Smooth muscle cell (in vitro differentiated cells): ENCODE measurements at regions not wholly inside any gene's neighbourhood (a gene's known extent, or its start where the extent isn't known, plus 50 kb on each side); places are given as distances from the start of the nearest gene placed in this dataset.

Experiments
- DNase-seq: peaks from one replicate; lab custom pipeline; 2025; ENCODE audit not compliant: unreplicated experiment; lab: John Stamatoyannopoulos, UW
- H2AFZ ChIP-seq: fragments of 200-600 bp; sonication (generic); 2 replicates; pipeline ENCODE4 v1.6.0; 2016; ENCODE audit warnings: antibody characterized with exemption, low read depth, mild to moderate bottlenecking
- H3F3A ChIP-seq: fragments of 200-600 bp; sonication (generic); 2 replicates; pipeline ENCODE4 v1.6.0; 2017; ENCODE audit warnings: antibody characterized with exemption, low read depth
- H3K27ac ChIP-seq: fragments of 200-600 bp; sonication (generic); 2 replicates; pipeline ENCODE4 v1.5.1; 2016; ENCODE audit warnings: low read depth, mild to moderate bottlenecking
- H3K27me3 ChIP-seq: fragments of 200-600 bp; sonication (generic); 2 replicates; pipeline ENCODE4 v1.6.1; 2016; ENCODE audit warnings: low read depth, mild to moderate bottlenecking
- H3K36me3 ChIP-seq: fragments of 200-600 bp; sonication (generic); 2 replicates; pipeline ENCODE4 v1.5.1; 2016; ENCODE audit warnings: low read depth
- H3K4me1 ChIP-seq: fragments of 200-600 bp; sonication (generic); 2 replicates; pipeline ENCODE4 v1.5.1; 2016; ENCODE audit warnings: low read depth
- H3K4me2 ChIP-seq: fragments of 200-600 bp; sonication (generic); 2 replicates; pipeline ENCODE4 v1.6.0; 2016; ENCODE audit warnings: mild to moderate bottlenecking
- H3K4me3 ChIP-seq: fragments of 200-600 bp; sonication (generic); 2 replicates; pipeline ENCODE4 v1.5.1; 2016; ENCODE audit warnings: mild to moderate bottlenecking
- H3K79me2 ChIP-seq: fragments of 200-600 bp; sonication (generic); 2 replicates; pipeline ENCODE4 v1.6.0; 2016; ENCODE audit warnings: low read depth, mild to moderate bottlenecking
- H3K9ac ChIP-seq: fragments of 200-600 bp; sonication (generic); 2 replicates; pipeline ENCODE4 v1.6.0; 2016; ENCODE audit warnings: low read depth
- H3K9me3 ChIP-seq: fragments of 200-600 bp; sonication (generic); replicated peaks from 2 replicates; pipeline ENCODE4 v1.5.1; 2016; ENCODE audit warnings: low read depth
- H4K20me1 ChIP-seq: fragments of 200-600 bp; sonication (generic); 2 replicates; pipeline ENCODE4 v1.6.0; 2016; ENCODE audit warnings: low read depth
- CTCF ChIP-seq: fragments of 200-600 bp; sonication (generic); IDR thresholded peaks from 2 replicates; pipeline ENCODE4 v1.5.1; 2017; ENCODE audit warnings: borderline replicate concordance, mild to moderate bottlenecking, antibody characterized with exemption; ENCODE audit not compliant: insufficient read depth, poor library complexity, severe bottlenecking
- WGBS: methylation state at CpG from one replicate; pipeline ENCODE4 v1.1.7; 2016; ENCODE audit warnings: low lambda C conversion rate; 5-methylcytosine and 5-hydroxymethylcytosine counted together

- TF ChIP-seq CTCF, result no peak
- no peaks in the 10 kb centered on the region for H3K9me3 ChIP-seq
- H3K4me3 ChIP-seq, result no peak overlapping the region
- peaks cover 6% of the 10 kb centered on the region for H3K4me1 ChIP-seq
- no peak overlapping the region for H3K9ac ChIP-seq
- no peaks in the 10 kb centered on the region for H4K20me1 ChIP-seq
- no peaks in the 10 kb centered on the region for H3F3A ChIP-seq
- no peaks in the 10 kb centered on the region for H3K27me3 ChIP-seq
- no peaks in the 10 kb centered on the region for H3K36me3 ChIP-seq
- no peaks in the 10 kb centered on the region for H3K79me2 ChIP-seq
- H2AFZ ChIP-seq, result no peak overlapping the region
- no peak for DNase-seq
- H3K4me2 ChIP-seq, result no peak overlapping the region
- H3K27ac ChIP-seq, result no peak overlapping the region
These were observed 217.1 kb downstream of the IPMK start for GRCh38 chr10:58050575-58050974.

- no peak for TF ChIP-seq CTCF
- 91% methylated on average over 2 of the region's 2 CpGs for WGBS
- DNase-seq, result no peak
These were observed 218.8 kb downstream of the IPMK start for GRCh38 chr10:58048936-58049335.

GRCh38 chr10:58044072-58044471, 223.6 kb downstream of the IPMK start:
- 49% methylated on average over 3 of the region's 3 CpGs for WGBS
- peak overlapping the region; percentile 46 for H3K27ac ChIP-seq
- peak overlapping the region; percentile 28 for H3K4me2 ChIP-seq
- H3K9me3 ChIP-seq, result no peaks in the 10 kb centered on the region
- H3K4me3 ChIP-seq, result no peak overlapping the region
- no peak overlapping the region for H2AFZ ChIP-seq
- no peaks in the 10 kb centered on the region for H3K79me2 ChIP-seq
- H3F3A ChIP-seq, result no peaks in the 10 kb centered on the region
- H3K27me3 ChIP-seq, result no peaks in the 10 kb centered on the region
- no peak for DNase-seq
- TF ChIP-seq CTCF, result no peak
- no peak overlapping the region for H3K9ac ChIP-seq
- H3K4me1 ChIP-seq, result no peaks in the 10 kb centered on the region
- no peaks in the 10 kb centered on the region for H4K20me1 ChIP-seq
- H3K36me3 ChIP-seq, result no peaks in the 10 kb centered on the region

More at GRCh38 chr10:58048936-58049335, 218.8 kb downstream of the IPMK start:
- no peak overlapping the region for H3K4me2 ChIP-seq
- H3K27me3 ChIP-seq, result no peaks in the 10 kb centered on the region
- H3K9ac ChIP-seq, result no peak overlapping the region
- no peaks in the 10 kb centered on the region for H3K36me3 ChIP-seq
- H3F3A ChIP-seq, result no peaks in the 10 kb centered on the region
- no peak overlapping the region for H3K4me3 ChIP-seq
- no peak overlapping the region for H3K27ac ChIP-seq
- H3K4me1 ChIP-seq, result peaks cover 6% of the 10 kb centered on the region
- H2AFZ ChIP-seq, result no peak overlapping the region
- no peaks in the 10 kb centered on the region for H3K79me2 ChIP-seq
- H4K20me1 ChIP-seq, result no peaks in the 10 kb centered on the region
- no peaks in the 10 kb centered on the region for H3K9me3 ChIP-seq

- Histone ChIP-seq H3K36me3 (no peaks in the 10 kb centered on the region), H3K4me1 (no peaks in the 10 kb centered on the region), H3K9ac (no peak overlapping the region), H3K27me3 (no peaks in the 10 kb centered on the region), H3K4me3 (no peak overlapping the region), H3F3A (no peaks in the 10 kb centered on the region), H4K20me1 (no peaks in the 10 kb centered on the region), H3K27ac (no peak overlapping the region), H3K79me2 (no peaks in the 10 kb centered on the region), H3K9me3 (no peaks in the 10 kb centered on the region), H2AFZ (no peak overlapping the region), H3K4me2 (no peak overlapping the region)
- no peak for DNase-seq
- TF ChIP-seq CTCF, result no peak
These were observed 225.8 kb downstream of the IPMK start for GRCh38 chr10:58041901-58042300.
